ENCODE measurements at regions not wholly inside any gene's neighbourhood (a gene's known extent, or its start where the extent isn't known, plus 50 kb on each side); places are given as distances from the start of the nearest gene placed in this dataset.
A peak's percentile ranks its signal among the peaks of the same experiment; 100 is the strongest.

GRCh38 chr4:13918110-13918509, 290.6 kb upstream of the BOD1L1 start:
- intact Hi-C loops (cut with DNase I) = loop anchor here (10.0 kb wide), 1 partner anchor 197 kb away; no protein-coding TSS in a partner anchor
- Histone ChIP-seq H3K4me3 (no peak overlapping the region), H3K27ac (no peak overlapping the region), H3K4me1 (replicated peaks) (no peaks in the 10 kb centered on the region), H3K27me3 (replicated peaks; ENCODE audit: insufficient read depth) (no peaks in the 10 kb centered on the region), H3K9me3 (no peaks in the 10 kb centered on the region), H3K36me3 (no peaks in the 10 kb centered on the region)
- WGBS = 76% methylated on average over 2 of the region's 2 CpGs
- DNase-seq (ENCODE audit: low spot score) = no peak
- TF ChIP-seq CTCF (IDR thresholded peaks at IDR 0.05) (no peak), POLR2AphosphoS5 (IDR thresholded peaks at IDR 0.05) (no peak), POLR2A (IDR thresholded peaks at IDR 0.05) (no peak)

GRCh38 chr4:13918991-13919441, 291.5 kb upstream of the BOD1L1 start:
- 31% methylated on average over 7 of the region's 7 CpGs for WGBS
- intact Hi-C loops (cut with DNase I) = loop anchor here (10.0 kb wide), 1 partner anchor 196 kb away; no protein-coding TSS in a partner anchor
- DNase-seq (ENCODE audit: low spot score) = no peak
- no peak overlapping the region for H3K4me3 ChIP-seq
- no peaks in the 10 kb centered on the region for H3K36me3 ChIP-seq
- H3K9me3 ChIP-seq = no peaks in the 10 kb centered on the region
- peak overlapping the region in 1 of 2 donors; percentile 53 for H3K27ac ChIP-seq
- no peaks in the 10 kb centered on the region for H3K27me3 ChIP-seq (replicated peaks; ENCODE audit: insufficient read depth)
- no peak for TF ChIP-seq CTCF (IDR thresholded peaks at IDR 0.05)
- TF ChIP-seq POLR2A (IDR thresholded peaks at IDR 0.05) = no peak
- TF ChIP-seq POLR2AphosphoS5 (IDR thresholded peaks at IDR 0.05) = no peak
- no peaks in the 10 kb centered on the region for H3K4me1 ChIP-seq (replicated peaks)

GRCh38 chr4:13920111-13920875, 292.8 kb upstream of the BOD1L1 start:
- Histone ChIP-seq H3K4me1 (replicated peaks) (no peaks in the 10 kb centered on the region), H3K27me3 (replicated peaks; ENCODE audit: insufficient read depth) (no peaks in the 10 kb centered on the region), H3K4me3 (no peak overlapping the region), H3K9me3 (no peaks in the 10 kb centered on the region), H3K27ac (no peak overlapping the region), H3K36me3 (no peaks in the 10 kb centered on the region)
- TF ChIP-seq CTCF (IDR thresholded peaks at IDR 0.05) (no peak), POLR2AphosphoS5 (IDR thresholded peaks at IDR 0.05) (no peak), POLR2A (IDR thresholded peaks at IDR 0.05) (no peak)
- intact Hi-C loops (cut with DNase I) = no loop called here
- 67% methylated on average over 8 of the region's 8 CpGs for WGBS
- DNase-seq (ENCODE audit: low spot score) = no peak

- Histone ChIP-seq H3K27me3 (replicated peaks; ENCODE audit: insufficient read depth) (no peaks in the 10 kb centered on the region), H3K4me1 (replicated peaks) (no peaks in the 10 kb centered on the region), H3K9me3 (no peaks in the 10 kb centered on the region), H3K36me3 (no peaks in the 10 kb centered on the region), H3K27ac (no peak overlapping the region), H3K4me3 (no peak overlapping the region)
- TF ChIP-seq POLR2A (IDR thresholded peaks at IDR 0.05) = no peak
- TF ChIP-seq CTCF (IDR thresholded peaks at IDR 0.05) = no peak
- no peak for TF ChIP-seq POLR2AphosphoS5 (IDR thresholded peaks at IDR 0.05)
- DNase-seq (ENCODE audit: low spot score) = no peak
- intact Hi-C loops (cut with DNase I) = no loop called here
- 39% methylated on average over 3 of the region's 3 CpGs for WGBS
Measured at GRCh38 chr4:13920901-13921300, 293.4 kb upstream of the BOD1L1 start.

- TF ChIP-seq POLR2AphosphoS5 (IDR thresholded peaks at IDR 0.05) (no peak), POLR2A (IDR thresholded peaks at IDR 0.05) (no peak), CTCF (IDR thresholded peaks at IDR 0.05) (no peak)
- 24% methylated on average over 1 of the region's 1 CpG for WGBS
- no peaks in the 10 kb centered on the region for H3K27me3 ChIP-seq (replicated peaks; ENCODE audit: insufficient read depth)
- intact Hi-C loops (cut with DNase I) = no loop called here
- H3K4me3 ChIP-seq = no peak overlapping the region
- H3K36me3 ChIP-seq = no peaks in the 10 kb centered on the region
- no peaks in the 10 kb centered on the region for H3K9me3 ChIP-seq
- DNase-seq (ENCODE audit: low spot score) = no peak
- H3K27ac ChIP-seq = no peak overlapping the region
- H3K4me1 ChIP-seq (replicated peaks) = no peaks in the 10 kb centered on the region
Measured at GRCh38 chr4:13921805-13922204, 294.3 kb upstream of the BOD1L1 start.
